Natural killer cell treated with Interleukin-12 subunit alpha and Interleukin-12 subunit beta and Interleukin-15 and Interleukin-18, amount 100 ng/mL, for 72 hours (primary cell): ENCODE measurements at regions not wholly inside any gene's neighbourhood (a gene's known extent, or its start where the extent isn't known, plus 50 kb on each side); places are given as distances from the start of the nearest gene placed in this dataset.

ENCODE experiments used
- ATAC-seq, 2 donors: fragments of 150-1000 bp; cut with Tn5 transposase in 1 of 2; sonication (Bioruptor Pico), chemical (Tn5 transposase) in 1 of 2; 2 replicates each; pipeline ENCODE4 v1.10.0; 2021
- DNase-seq: peaks from one replicate; pipeline ENCODE4 v3.0.0; 2022; ENCODE audit warnings: low spot score
- H3K27ac Mint-ChIP-seq, 2 donors: 1 replicate in 1 of 2; 2 replicates in 1 of 2; pipeline ENCODE4 v1.8.0; 2022; ENCODE audit warnings: mixed read lengths in 2 of 2, mild to moderate bottlenecking in 1 of 2, moderate library complexity in 1 of 2
- H3K27me3 Mint-ChIP-seq, 2 donors: 1 replicate in 1 of 2; 2 replicates in 1 of 2; pipeline ENCODE4 v1.8.0; 2022; ENCODE audit warnings: mixed read lengths in 2 of 2
- H3K36me3 Mint-ChIP-seq: one replicate; pipeline ENCODE4 v1.8.0; 2022; ENCODE audit warnings: mixed read lengths
- H3K4me1 Mint-ChIP-seq, 2 donors: 1 replicate in 1 of 2; 2 replicates in 1 of 2; pipeline ENCODE4 v1.8.0; 2022; ENCODE audit warnings: low read depth in 2 of 2, mixed read lengths in 2 of 2, mild to moderate bottlenecking in 1 of 2
- H3K4me3 Mint-ChIP-seq: one replicate; pipeline ENCODE4 v1.8.0; 2022; ENCODE audit warnings: mixed read lengths
- H3K9me3 Mint-ChIP-seq: 2 replicates; pipeline ENCODE4 v1.8.0; 2022; ENCODE audit warnings: mixed read lengths

DNA sequence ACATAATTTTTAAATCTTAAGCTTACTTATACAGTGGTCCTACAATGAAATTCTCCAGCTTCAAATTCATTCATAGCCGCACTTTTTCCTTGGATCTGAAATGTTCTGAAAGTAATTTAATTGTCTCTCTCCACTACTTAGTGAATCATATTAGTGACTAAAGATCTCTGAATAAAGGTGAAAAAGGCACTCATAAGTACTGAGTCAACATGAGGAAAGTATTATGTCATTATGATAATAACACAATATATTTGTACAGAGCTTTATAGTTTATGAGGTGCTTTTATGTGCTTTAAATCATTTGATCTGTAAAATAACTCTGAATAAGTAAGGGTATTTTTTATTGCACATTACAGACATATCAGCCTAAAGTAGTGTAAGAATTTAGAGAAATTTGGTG is 628.2 kb upstream of the SLITRK5 start:
- Mint-ChIP-seq H3K36me3 (peaks cover 9% of the 10 kb centered on the region), H3K4me3 (no peak overlapping the region), H3K9me3 (peaks cover 26% of the 10 kb centered on the region), H3K27ac (no peak overlapping the region), H3K27me3 (no peaks in the 10 kb centered on the region), H3K4me1 (no peaks in the 10 kb centered on the region)
- ATAC-seq (no peak), DNase-seq (no peak)

DNA sequence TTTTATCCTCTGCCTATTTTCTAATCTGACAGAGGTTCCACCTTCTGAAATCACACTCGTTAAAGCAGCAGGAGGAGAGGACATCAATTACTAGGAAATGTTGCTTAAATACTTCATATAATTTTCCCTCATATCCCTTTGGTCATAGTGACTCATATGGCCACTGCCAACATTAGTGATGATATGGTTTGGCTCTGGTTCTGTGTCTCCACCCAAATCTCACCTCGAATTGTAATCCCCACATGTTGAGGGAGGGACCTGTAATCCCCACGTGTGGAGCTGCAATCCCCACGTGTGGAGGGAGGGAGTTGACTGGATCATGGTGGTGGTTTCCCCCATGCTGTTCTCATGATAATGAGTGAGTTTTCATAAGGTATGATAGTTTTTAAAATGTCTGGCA is 618.4 kb upstream of the SLITRK5 start:
- H3K27ac Mint-ChIP-seq = no peak overlapping the region
- no peak overlapping the region for H3K4me3 Mint-ChIP-seq
- H3K27me3 Mint-ChIP-seq = no peaks in the 10 kb centered on the region
- DNase-seq (no peak), ATAC-seq (no peak)
- no peaks in the 10 kb centered on the region for H3K4me1 Mint-ChIP-seq
- no peaks in the 10 kb centered on the region for H3K36me3 Mint-ChIP-seq
- peaks cover 7% of the 10 kb centered on the region for H3K9me3 Mint-ChIP-seq

DNA sequence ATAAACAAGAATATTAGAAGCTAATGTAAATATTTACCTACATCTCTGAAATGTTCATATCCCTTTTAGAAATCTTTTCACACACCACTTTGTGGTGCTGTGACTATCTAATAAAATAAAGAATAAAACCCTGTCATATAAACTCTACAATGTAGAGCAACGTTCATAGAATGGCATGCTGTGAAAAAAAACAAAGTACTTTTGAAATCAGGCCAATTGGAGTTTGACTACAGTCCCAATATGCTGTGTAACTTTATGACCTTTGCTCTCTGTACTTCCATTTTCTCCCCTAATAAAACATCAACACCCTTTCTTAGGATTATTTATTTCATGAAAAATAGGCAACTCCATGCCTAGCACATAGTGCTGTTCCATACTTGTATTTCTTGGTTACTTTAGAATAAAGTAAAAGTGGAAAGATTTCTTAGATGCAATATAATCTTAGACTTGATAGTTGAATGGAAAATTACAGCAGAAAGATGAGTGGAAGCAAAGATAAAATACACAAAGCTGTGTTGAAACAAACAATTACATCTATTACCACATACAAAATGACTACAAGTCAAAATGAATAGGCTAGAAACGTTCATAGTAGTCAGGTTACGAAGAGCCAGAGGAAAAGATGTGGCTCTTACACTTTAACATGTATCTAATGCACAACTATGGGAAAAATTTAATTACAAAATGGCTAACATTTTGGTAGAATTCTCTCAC is 613.2 kb upstream of the SLITRK5 start:
- Mint-ChIP-seq H3K27me3 (no peaks in the 10 kb centered on the region), H3K4me3 (no peak overlapping the region), H3K4me1 (no peaks in the 10 kb centered on the region), H3K36me3 (no peaks in the 10 kb centered on the region), H3K9me3 (peaks cover 5% of the 10 kb centered on the region), H3K27ac (no peak overlapping the region)
- DNase-seq (no peak), ATAC-seq (no peak)

GRCh38 chr13:87058786-87059329 is 612.3 kb upstream of the SLITRK5 start:
- Mint-ChIP-seq H3K27me3 (no peaks in the 10 kb centered on the region), H3K36me3 (no peaks in the 10 kb centered on the region), H3K4me1 (no peaks in the 10 kb centered on the region), H3K4me3 (no peak overlapping the region), H3K27ac (no peak overlapping the region), H3K9me3 (peaks cover 3% of the 10 kb centered on the region)
- no peak for ATAC-seq
- no peak for DNase-seq

DNA sequence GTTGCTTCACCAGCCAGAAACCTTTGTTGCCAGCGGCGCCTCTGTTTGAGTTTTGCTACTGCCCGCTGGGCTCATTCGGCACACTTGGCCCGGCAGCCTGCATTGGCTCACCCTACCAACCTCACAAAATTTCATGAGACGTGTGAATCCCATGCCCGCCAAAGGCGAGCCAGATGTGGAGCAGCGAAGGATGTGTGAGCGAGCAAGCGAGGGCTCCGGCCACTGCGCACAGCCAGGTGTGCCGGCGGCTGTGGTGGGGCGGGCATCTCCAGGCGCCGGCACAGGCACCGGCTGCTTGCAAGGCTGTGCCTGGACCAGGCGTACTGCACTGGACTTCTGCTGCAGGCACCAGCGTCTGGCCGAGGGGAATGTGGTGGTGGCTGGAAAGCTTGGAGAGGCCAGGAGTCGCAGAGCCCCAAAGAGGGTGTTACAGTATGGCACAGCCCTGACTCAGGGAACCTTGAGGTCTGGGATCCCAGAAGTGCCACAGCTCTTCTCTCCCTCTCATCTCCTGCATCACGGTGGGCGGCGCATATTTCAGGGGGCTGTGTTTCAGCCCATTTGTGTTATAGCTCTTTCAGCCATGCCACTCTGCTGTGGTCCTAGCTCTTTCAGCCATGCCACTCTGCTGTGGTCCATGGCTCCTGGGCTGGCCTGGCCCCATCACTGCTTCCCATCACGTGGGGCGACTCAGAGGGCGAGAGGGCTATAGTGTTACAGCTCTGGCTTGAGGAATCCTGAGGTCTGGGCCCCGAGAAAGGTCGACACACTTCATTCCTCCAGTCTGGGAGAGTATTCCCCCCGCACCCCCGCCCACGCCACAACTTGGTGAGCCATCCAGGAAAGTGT is 592.0 kb upstream of the SLITRK5 start:
- Mint-ChIP-seq H3K36me3 (no peaks in the 10 kb centered on the region), H3K27ac (no peak overlapping the region), H3K27me3 (no peaks in the 10 kb centered on the region), H3K4me3 (no peak overlapping the region), H3K4me1 (no peaks in the 10 kb centered on the region), H3K9me3 (no peaks in the 10 kb centered on the region)
- ATAC-seq = peak in 1 of 2 donors; percentile 36
- DNase-seq = no peak

GRCh38 chr13:87080100-87080779 is 590.9 kb upstream of the SLITRK5 start:
- Mint-ChIP-seq H3K4me1 (no peaks in the 10 kb centered on the region), H3K36me3 (no peaks in the 10 kb centered on the region), H3K9me3 (no peaks in the 10 kb centered on the region), H3K27me3 (no peaks in the 10 kb centered on the region), H3K4me3 (no peak overlapping the region), H3K27ac (no peak overlapping the region)
- no peak for DNase-seq
- ATAC-seq = no peak

GRCh38 chr13:87084192-87084591 is 587.0 kb upstream of the SLITRK5 start:
- no peak overlapping the region for H3K4me3 Mint-ChIP-seq
- H3K36me3 Mint-ChIP-seq = no peaks in the 10 kb centered on the region
- H3K4me1 Mint-ChIP-seq = no peaks in the 10 kb centered on the region
- no peak overlapping the region for H3K27ac Mint-ChIP-seq
- DNase-seq (no peak), ATAC-seq (no peak)
- peaks cover 3% of the 10 kb centered on the region for H3K9me3 Mint-ChIP-seq
- H3K27me3 Mint-ChIP-seq = no peaks in the 10 kb centered on the region

DNA sequence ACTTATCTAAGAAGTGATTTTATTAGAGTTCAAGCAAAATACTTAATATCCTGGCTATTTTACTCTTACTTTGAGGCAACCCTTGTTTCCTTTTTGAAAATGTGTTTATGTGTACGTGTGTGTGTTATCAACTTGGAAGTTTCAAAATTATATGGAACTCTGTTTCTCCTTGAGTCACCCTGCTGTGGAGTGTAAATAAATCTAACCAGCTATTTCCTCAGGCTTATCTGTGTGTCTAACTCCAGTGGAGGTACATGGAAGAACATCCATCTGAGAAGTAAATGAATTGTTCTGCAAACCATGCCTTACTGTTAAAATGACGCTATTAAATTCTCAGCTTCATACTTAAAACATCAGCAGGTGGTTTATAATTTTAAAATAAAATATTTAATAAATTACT is 583.4 kb upstream of the SLITRK5 start:
- no peak overlapping the region for H3K4me3 Mint-ChIP-seq
- DNase-seq = no peak
- H3K4me1 Mint-ChIP-seq = no peaks in the 10 kb centered on the region
- H3K9me3 Mint-ChIP-seq = peaks cover 3% of the 10 kb centered on the region
- no peak for ATAC-seq
- no peaks in the 10 kb centered on the region for H3K27me3 Mint-ChIP-seq
- H3K36me3 Mint-ChIP-seq = no peaks in the 10 kb centered on the region
- H3K27ac Mint-ChIP-seq = no peak overlapping the region

DNA sequence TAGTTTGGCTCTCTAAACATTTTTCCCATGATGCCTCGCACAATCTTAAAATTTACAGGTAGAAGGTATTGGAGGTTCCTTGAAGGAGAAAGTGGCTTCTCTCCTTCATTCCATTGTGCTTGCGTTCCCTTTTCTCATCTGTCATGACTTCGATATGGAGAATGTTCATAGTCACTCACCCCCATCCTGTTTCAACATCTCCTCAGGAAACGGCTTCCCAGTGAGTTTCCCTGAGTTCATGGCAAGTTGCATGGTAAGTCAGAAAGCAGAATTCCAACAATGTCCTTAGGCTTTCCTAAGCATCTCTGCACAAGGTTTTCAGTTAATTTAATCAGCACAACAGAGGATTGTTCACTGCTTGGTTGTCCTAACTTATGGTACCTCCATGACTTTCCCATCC is 581.8 kb upstream of the SLITRK5 start:
- Mint-ChIP-seq H3K4me3 (no peak overlapping the region), H3K27me3 (no peaks in the 10 kb centered on the region), H3K4me1 (no peaks in the 10 kb centered on the region), H3K9me3 (peaks cover 3% of the 10 kb centered on the region), H3K27ac (no peak overlapping the region), H3K36me3 (no peaks in the 10 kb centered on the region)
- DNase-seq (no peak), ATAC-seq (no peak)

DNA sequence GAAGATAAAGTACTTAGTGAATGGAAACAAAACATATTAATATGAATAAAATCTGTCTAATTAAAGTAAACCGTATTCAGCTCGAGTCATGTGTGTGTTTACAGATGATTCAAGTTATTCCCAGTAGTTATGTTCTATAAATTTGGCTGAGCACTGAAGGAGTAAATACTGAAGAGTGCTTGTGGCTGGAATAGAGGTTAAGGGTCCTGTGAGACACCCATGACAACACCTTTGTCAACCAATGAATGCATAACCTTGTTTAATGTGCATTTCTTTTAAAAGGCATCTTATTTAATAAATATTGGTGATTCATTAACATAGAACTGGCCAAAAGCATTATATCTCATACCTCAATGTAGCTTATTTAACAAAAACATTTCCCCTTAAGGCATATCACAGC is 577.8 kb upstream of the SLITRK5 start:
- no peak for DNase-seq
- peaks cover 4% of the 10 kb centered on the region for H3K9me3 Mint-ChIP-seq
- no peaks in the 10 kb centered on the region for H3K4me1 Mint-ChIP-seq
- no peaks in the 10 kb centered on the region for H3K36me3 Mint-ChIP-seq
- no peak overlapping the region for H3K4me3 Mint-ChIP-seq
- ATAC-seq = no peak
- no peak overlapping the region for H3K27ac Mint-ChIP-seq
- H3K27me3 Mint-ChIP-seq = no peaks in the 10 kb centered on the region

DNA sequence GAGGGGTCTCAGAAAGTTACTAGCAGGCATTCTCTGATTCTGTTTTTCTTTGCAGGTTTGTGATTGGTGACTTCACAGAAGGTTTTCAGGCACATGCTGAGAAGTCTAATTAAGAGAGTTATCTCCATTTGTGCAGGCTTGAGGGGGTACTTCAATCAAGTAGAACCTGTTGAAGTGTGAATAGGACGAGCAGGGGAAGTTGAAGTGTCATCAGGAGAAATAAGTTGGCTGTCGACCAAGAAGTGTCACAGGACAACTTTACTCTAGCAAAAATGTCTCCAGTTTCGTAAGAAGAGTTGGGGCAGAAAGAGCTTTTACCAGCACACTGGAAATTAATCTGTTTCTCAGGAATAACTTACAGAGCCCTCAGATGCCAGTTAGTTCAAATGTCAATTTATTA is 576.5 kb upstream of the SLITRK5 start:
- H3K36me3 Mint-ChIP-seq = no peaks in the 10 kb centered on the region
- no peak overlapping the region for H3K27ac Mint-ChIP-seq
- no peak for DNase-seq
- ATAC-seq = no peak
- H3K27me3 Mint-ChIP-seq = no peaks in the 10 kb centered on the region
- H3K4me3 Mint-ChIP-seq = no peak overlapping the region
- H3K4me1 Mint-ChIP-seq = no peaks in the 10 kb centered on the region
- peaks cover 4% of the 10 kb centered on the region for H3K9me3 Mint-ChIP-seq

DNA sequence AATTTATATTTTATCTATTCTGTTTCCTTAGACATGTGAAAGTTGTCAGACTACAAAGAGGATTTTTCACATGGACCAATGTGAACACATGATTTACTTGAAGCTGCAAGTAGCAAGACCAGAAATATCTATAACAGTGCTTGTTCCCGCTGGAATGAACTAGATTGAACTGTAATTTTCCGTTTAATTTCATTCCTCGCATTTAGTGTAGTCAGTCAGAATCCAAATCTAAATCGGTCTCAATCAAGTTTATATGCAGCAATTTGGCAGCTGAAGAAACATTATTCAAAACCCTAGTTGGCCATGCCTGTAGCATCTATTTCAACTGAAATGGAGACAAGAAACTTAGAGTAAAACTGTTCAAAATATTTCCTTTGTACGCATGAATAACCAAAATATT is 570.7 kb upstream of the SLITRK5 start:
- Mint-ChIP-seq H3K27ac (no peak overlapping the region), H3K9me3 (peaks cover 16% of the 10 kb centered on the region), H3K36me3 (peaks cover 4% of the 10 kb centered on the region), H3K4me1 (no peaks in the 10 kb centered on the region), H3K27me3 (no peaks in the 10 kb centered on the region), H3K4me3 (no peak overlapping the region)
- no peak for ATAC-seq
- DNase-seq = no peak

DNA sequence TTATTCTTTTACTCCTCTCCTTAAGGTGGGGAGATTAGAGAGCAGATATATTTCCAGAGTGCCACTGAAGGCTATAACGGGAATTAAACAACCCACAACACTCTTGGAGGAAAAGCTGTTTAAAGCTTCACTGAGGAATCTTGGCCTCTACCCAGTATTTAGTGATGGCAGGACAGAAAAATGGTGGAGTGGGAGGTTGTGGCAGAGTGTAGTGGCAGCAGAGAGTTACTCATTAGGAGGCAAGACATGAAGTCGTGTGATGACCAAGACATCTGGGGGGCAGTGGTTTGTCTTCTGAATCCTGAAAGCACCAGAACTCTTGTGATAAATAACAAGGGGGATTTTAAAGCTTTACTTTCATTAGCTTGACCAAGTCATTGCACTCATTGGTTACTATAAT is 563.5 kb upstream of the SLITRK5 start:
- no peak overlapping the region for H3K4me3 Mint-ChIP-seq
- no peaks in the 10 kb centered on the region for H3K27me3 Mint-ChIP-seq
- ATAC-seq (no peak), DNase-seq (no peak)
- no peaks in the 10 kb centered on the region for H3K4me1 Mint-ChIP-seq
- H3K9me3 Mint-ChIP-seq = peaks cover 9% of the 10 kb centered on the region
- H3K27ac Mint-ChIP-seq = no peak overlapping the region
- no peaks in the 10 kb centered on the region for H3K36me3 Mint-ChIP-seq

DNA sequence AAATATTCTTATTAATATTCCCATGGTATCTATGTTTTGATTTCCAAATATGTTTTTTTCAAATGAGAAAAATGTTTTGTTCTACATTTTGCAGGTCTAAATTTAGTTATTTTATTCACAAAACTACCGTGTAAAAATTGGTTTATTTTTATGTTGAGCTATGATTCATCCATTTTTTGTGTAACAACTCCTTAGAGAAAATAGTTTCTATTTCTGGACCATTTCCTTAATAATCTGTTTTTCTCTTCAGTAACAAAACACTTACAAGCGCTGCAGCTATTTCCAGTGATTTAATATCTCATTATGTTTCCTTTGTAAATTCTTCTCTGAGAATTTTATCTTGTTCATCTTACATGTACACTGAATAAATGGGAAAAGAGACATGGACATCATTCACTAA is 550.7 kb upstream of the SLITRK5 start:
- Mint-ChIP-seq H3K9me3 (peaks cover 6% of the 10 kb centered on the region), H3K27me3 (no peaks in the 10 kb centered on the region), H3K27ac (no peak overlapping the region), H3K36me3 (peaks cover 4% of the 10 kb centered on the region), H3K4me1 (peaks cover 3 to 4% of the 10 kb centered on the region in 2 donors), H3K4me3 (no peak overlapping the region)
- no peak for DNase-seq
- no peak for ATAC-seq
